ENCODE measurements at regions not wholly inside any gene's neighbourhood (a gene's known extent, or its start where the extent isn't known, plus 50 kb on each side); places are given as distances from the start of the nearest gene placed in this dataset.

GRCh38 chr13:68170961-68171360 lies 940.8 kb upstream of the PCDH9 start:
- no peak for TF ChIP-seq CTCF (conservative IDR thresholded peaks at IDR 0.05; ENCODE audit: low read length)
- DNase-seq (ENCODE audit: low read depth), result no peak

GRCh38 chr13:68168448-68168847 lies 938.3 kb upstream of the PCDH9 start:
- DNase-seq (ENCODE audit: low read depth), result no peak
- no peak for TF ChIP-seq CTCF (conservative IDR thresholded peaks at IDR 0.05; ENCODE audit: low read length)
- H3K4me3 ChIP-seq (ENCODE audit: low read length), result no peak overlapping the region

More at GRCh38 chr13:68170961-68171360, 940.8 kb upstream of the PCDH9 start:
- no peak overlapping the region for H3K4me3 ChIP-seq (ENCODE audit: low read length)

GRCh38 chr13:68160466-68160865 lies 930.3 kb upstream of the PCDH9 start:
- DNase-seq (ENCODE audit: low read depth), result no peak
- TF ChIP-seq CTCF (conservative IDR thresholded peaks at IDR 0.05; ENCODE audit: low read length), result no peak
- no peak overlapping the region for H3K4me3 ChIP-seq (ENCODE audit: low read length)

- no peak for TF ChIP-seq CTCF (conservative IDR thresholded peaks at IDR 0.05; ENCODE audit: low read length)
- H3K4me3 ChIP-seq (ENCODE audit: low read length), result no peak overlapping the region
- no peak for DNase-seq (ENCODE audit: low read depth)
Measured at GRCh38 chr13:68152414-68152813, 922.3 kb upstream of the PCDH9 start.

GRCh38 chr13:68145852-68146251 lies 915.7 kb upstream of the PCDH9 start:
- no peak for DNase-seq (ENCODE audit: low read depth)
- H3K4me3 ChIP-seq (ENCODE audit: low read length), result no peak overlapping the region
- no peak for TF ChIP-seq CTCF (conservative IDR thresholded peaks at IDR 0.05; ENCODE audit: low read length)

GRCh38 chr13:68128297-68128915 lies 898.3 kb upstream of the PCDH9 start:
- no peak for TF ChIP-seq CTCF (conservative IDR thresholded peaks at IDR 0.05; ENCODE audit: low read length)
- H3K4me3 ChIP-seq (ENCODE audit: low read length), result no peak overlapping the region
- DNase-seq (ENCODE audit: low read depth), result no peak

GRCh38 chr13:68125087-68125480 lies 894.9 kb upstream of the PCDH9 start:
- no peak for DNase-seq (ENCODE audit: low read depth)
- TF ChIP-seq CTCF (conservative IDR thresholded peaks at IDR 0.05; ENCODE audit: low read length), result no peak
- H3K4me3 ChIP-seq (ENCODE audit: low read length), result no peak overlapping the region

All from AG10803 (cell line).